ENCODE measurements at regions not wholly inside any gene's neighbourhood (a gene's known extent, or its start where the extent isn't known, plus 50 kb on each side); places are given as distances from the start of the nearest gene placed in this dataset.

DNA sequence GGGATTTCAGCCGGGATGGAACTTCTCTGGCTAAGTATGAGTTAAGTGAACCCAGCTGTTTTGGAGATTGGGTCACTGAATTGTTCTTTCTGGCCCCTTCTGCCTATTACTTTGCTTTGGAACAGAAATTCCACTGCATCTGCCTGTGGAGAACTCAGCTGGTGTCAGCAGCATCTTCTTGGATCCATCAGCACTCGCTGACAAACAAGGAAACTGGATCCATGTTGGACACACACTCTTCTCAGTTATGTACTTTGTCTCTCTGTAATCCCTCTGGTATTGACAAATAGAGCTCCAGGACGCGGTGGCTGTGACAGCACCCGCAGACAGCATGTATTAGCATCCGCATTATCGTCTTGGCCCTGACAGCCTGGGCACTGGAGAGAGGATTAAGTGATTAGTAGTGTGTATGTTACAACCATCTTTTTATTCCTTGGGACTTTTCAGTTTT lies 73.0 kb upstream of the BMPER start:
- Mint-ChIP-seq H3K27me3 (peaks cover 19% of the 10 kb centered on the region), H3K4me3 (ENCODE audit: low read depth) (no peak overlapping the region), H3K9me3 (ENCODE audit: low read depth) (peaks cover 5% of the 10 kb centered on the region), H3K36me3 (ENCODE audit: insufficient read depth) (no peaks in the 10 kb centered on the region), H3K27ac (no peak overlapping the region), H3K4me1 (ENCODE audit: low read depth) (no peaks in the 10 kb centered on the region)
- TF ChIP-seq CTCF (IDR thresholded peaks at IDR 0.05; ENCODE audit: unreplicated experiment) = no peak
- no peak for DNase-seq (ENCODE audit: low spot score, unreplicated experiment)

- no peak overlapping the region for H3K27ac Mint-ChIP-seq
- peak; percentile 30 for TF ChIP-seq CTCF (IDR thresholded peaks at IDR 0.05; ENCODE audit: unreplicated experiment)
- peaks cover 5% of the 10 kb centered on the region for H3K9me3 Mint-ChIP-seq (ENCODE audit: low read depth)
- no peak for DNase-seq (ENCODE audit: low spot score, unreplicated experiment)
- H3K4me3 Mint-ChIP-seq (ENCODE audit: low read depth) = no peak overlapping the region
- peaks cover 6% of the 10 kb centered on the region for H3K27me3 Mint-ChIP-seq
- H3K4me1 Mint-ChIP-seq (ENCODE audit: low read depth) = no peaks in the 10 kb centered on the region
- H3K36me3 Mint-ChIP-seq (ENCODE audit: insufficient read depth) = no peaks in the 10 kb centered on the region
Measured at GRCh38 chr7:33836797-33837355, 68.5 kb upstream of the BMPER start.

- no peak overlapping the region for H3K4me3 Mint-ChIP-seq (ENCODE audit: low read depth)
- no peak for DNase-seq (ENCODE audit: low spot score, unreplicated experiment)
- no peak for TF ChIP-seq CTCF (IDR thresholded peaks at IDR 0.05; ENCODE audit: unreplicated experiment)
- no peaks in the 10 kb centered on the region for H3K36me3 Mint-ChIP-seq (ENCODE audit: insufficient read depth)
- peaks cover under 1% of the 10 kb centered on the region for H3K27me3 Mint-ChIP-seq
- H3K9me3 Mint-ChIP-seq (ENCODE audit: low read depth) = peaks cover 5% of the 10 kb centered on the region
- H3K4me1 Mint-ChIP-seq (ENCODE audit: low read depth) = no peaks in the 10 kb centered on the region
- H3K27ac Mint-ChIP-seq = no peak overlapping the region
Measured at GRCh38 chr7:33837356-33837851, 67.9 kb upstream of the BMPER start.

GRCh38 chr7:33841031-33841430 lies 64.3 kb upstream of the BMPER start:
- no peaks in the 10 kb centered on the region for H3K36me3 Mint-ChIP-seq (ENCODE audit: insufficient read depth)
- no peak overlapping the region for H3K27ac Mint-ChIP-seq
- H3K27me3 Mint-ChIP-seq = peaks cover 4% of the 10 kb centered on the region
- no peaks in the 10 kb centered on the region for H3K4me1 Mint-ChIP-seq (ENCODE audit: low read depth)
- no peak overlapping the region for H3K4me3 Mint-ChIP-seq (ENCODE audit: low read depth)
- DNase-seq (ENCODE audit: low spot score, unreplicated experiment) = no peak
- TF ChIP-seq CTCF (IDR thresholded peaks at IDR 0.05; ENCODE audit: unreplicated experiment) = no peak
- peaks cover 5% of the 10 kb centered on the region for H3K9me3 Mint-ChIP-seq (ENCODE audit: low read depth)

DNA sequence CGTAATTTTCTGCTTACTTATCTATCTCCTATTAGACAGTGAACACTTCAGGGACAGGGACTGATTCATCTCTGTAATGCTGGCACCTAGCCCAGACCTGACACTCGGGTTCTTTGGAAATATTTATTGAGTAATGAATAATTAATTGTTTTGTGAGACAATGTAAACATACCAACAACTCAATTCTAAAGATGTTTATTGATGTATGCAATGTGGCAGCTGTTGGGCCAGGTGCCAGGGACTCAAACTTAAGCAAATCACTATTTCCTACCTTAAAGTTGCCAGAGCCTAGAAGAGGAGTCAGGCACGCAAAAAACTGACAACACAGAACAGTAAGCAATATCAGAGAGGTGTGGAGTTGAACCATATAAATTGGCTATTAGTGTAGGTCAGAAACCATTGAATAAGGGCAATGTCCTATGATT lies 63.6 kb upstream of the BMPER start:
- H3K36me3 Mint-ChIP-seq (ENCODE audit: insufficient read depth) = no peaks in the 10 kb centered on the region
- no peaks in the 10 kb centered on the region for H3K4me1 Mint-ChIP-seq (ENCODE audit: low read depth)
- TF ChIP-seq CTCF (IDR thresholded peaks at IDR 0.05; ENCODE audit: unreplicated experiment) = no peak
- H3K9me3 Mint-ChIP-seq (ENCODE audit: low read depth) = peaks cover 3% of the 10 kb centered on the region
- no peak overlapping the region for H3K27ac Mint-ChIP-seq
- peaks cover 7% of the 10 kb centered on the region for H3K27me3 Mint-ChIP-seq
- H3K4me3 Mint-ChIP-seq (ENCODE audit: low read depth) = no peak overlapping the region
- DNase-seq (ENCODE audit: low spot score, unreplicated experiment) = no peak

Data from progenitor cell of endocrine pancreas (in vitro differentiated cells).